Frontal cortex (tissue), 3 donors: ENCODE measurements at regions not wholly inside any gene's neighbourhood (a gene's known extent, or its start where the extent isn't known, plus 50 kb on each side); places are given as distances from the start of the nearest gene placed in this dataset.

Experiments used
- DNase-seq, 2 donors: peaks; one replicate each; pipeline ENCODE4 v3.0.0; 2012; ENCODE audit warnings: low spot score in 2 of 2
- FAIRE-seq: peaks from 2 replicates; lab custom pipeline; 2012; peaks lifted over from hg19 to GRCh38; lab: Jason Lieb, UNC
- donor health status: control.
- donor health status: control.
- donor health status: control.

DNA sequence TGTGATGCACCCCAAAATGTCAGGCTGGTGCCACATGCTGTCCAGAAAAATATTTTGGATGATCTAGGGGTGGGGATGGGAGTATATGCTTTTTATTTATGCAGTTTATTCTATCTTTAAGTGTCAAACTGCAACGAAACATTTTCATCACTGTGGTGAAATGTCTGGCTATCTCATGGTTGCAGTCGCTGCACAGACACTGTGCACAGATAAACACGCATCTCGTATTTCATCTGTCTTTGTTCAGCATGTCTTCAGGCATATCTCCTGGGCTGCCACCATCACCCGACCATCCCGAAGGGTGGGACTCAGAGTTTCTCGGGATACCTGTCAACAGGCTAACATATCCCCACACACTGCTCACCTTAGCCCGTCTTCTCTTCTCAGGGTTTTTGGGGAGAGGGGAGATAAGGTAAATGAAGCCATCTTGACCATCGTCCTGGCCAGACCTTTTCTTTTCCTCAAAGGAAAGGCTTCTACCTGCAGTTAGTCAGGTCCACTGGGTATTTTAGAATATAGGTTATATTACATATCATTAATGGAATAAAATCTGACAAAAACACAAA lies 80.7 kb upstream of the NABP1 start:
- FAIRE-seq = no peak

DNA sequence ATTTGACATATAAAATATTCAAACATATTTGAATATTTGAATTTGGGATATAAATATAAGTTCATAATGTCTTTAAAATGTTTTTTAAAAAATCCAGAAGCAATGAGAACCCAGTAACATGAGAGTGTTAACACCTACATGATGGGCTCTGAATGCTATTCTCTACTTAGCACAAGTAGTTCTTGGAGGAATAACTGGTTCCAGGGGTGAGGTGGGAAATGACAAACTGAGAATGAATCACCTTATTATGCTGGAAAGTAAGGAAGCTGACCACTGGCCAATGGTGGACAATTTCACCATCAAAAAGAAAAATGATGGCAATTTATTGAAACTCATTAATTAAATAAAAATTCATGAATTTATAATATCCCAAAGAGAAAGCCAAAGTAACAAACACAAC lies 79.6 kb upstream of the NABP1 start:
- DNase-seq (no peak), FAIRE-seq (no peak)

More for the DNA sequence above, 80.7 kb upstream of the NABP1 start:
- no peak for DNase-seq

DNA sequence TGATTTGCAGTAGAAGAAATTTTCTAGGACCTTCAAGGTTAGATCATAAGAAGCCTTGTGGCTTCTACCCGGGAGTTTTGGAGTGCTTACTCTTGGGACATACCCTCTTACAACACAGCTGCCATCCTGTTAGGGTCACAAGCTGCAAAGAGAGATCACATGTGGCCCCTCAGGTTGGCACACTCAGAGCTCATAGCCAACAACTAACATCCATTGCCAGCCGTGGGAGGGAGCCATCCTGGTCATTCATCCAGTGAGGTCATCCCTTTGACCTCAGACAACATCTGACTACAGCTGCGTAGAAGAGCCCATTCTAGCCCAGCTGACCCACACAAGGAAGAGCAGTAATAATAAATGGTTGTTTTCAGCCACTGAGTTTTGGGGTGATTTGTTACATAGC lies 76.9 kb upstream of the NABP1 start:
- FAIRE-seq = no peak
- no peak for DNase-seq

DNA sequence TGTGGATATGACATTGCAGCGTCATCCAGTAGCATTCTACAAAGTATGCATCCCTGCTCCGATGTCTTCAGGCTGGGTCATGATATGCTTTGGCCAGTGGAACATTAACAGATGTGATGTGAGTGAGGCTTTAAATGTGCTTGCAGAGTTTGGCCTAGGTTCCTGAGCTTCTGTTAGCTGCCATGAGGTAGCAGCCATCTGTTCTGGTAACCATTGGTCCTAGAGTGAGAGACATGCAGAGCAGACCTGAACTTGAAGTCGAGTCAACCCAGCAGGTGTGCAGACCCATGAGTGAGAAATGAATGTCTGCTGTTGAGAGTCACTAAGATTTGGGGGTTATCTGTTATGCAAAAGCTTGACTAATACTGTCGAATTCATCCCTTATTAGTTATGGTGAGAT lies 73.8 kb upstream of the NABP1 start:
- FAIRE-seq (no peak), DNase-seq (no peak)

DNA sequence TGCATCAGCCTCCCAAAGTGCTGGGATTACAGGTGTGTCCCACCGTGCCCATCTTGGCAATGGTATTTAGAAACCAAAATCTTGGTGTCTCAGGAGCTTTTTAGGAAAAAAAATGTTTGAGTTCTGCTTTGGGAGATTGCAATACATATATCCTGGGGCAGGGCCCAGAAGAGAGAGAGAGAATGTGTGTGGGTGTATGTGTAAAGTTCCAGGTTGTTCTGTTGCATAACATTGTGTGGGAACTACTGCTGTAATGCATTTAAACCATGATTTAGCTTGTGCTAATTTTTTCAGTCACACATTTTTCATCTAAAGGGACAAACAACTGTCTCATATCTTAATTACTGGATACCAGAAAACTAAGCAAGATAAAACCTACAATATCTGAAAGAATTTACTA lies 70.8 kb upstream of the NABP1 start:
- DNase-seq = no peak

DNA sequence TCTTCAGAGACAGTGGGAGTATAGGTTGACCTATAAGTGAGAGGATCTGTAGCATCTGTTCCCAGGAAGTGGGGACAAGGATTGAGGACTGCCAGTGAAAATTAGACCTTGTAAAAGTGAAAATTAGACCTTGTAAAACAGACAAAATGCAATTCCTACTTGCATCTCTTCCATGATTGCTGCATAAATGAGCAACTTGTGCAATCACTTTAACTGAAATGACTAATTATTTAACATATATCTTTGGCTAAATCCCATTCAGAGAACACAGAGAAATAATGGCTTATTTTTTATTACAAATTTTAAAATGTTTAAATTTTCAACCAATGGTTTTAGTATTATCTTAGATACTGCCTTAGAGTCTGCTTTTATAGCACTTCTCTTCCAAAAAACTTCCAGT lies 67.2 kb upstream of the NABP1 start:
- DNase-seq = no peak
- FAIRE-seq = no peak

More for the DNA sequence above, 70.8 kb upstream of the NABP1 start:
- no peak for FAIRE-seq

DNA sequence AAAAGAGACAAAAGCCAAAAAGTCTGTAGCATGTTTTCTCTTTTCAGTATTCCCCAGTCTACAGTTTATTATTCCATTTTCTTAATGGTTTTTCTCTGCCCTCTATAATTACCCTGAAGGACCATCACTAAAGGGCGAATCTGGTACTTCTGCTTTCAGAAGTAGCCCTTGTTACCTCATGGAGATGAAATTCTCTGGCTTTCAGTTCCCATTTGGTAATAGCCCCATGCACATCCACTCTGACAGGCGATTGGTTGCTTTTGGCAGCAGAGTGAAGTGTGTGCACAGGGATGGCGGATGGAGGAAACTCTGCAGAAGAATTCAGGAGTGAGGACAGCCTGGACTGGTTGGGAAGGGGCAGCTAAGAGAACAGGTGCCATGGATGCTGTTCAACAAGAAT lies 66.3 kb upstream of the NABP1 start:
- DNase-seq (no peak), FAIRE-seq (no peak)

DNA sequence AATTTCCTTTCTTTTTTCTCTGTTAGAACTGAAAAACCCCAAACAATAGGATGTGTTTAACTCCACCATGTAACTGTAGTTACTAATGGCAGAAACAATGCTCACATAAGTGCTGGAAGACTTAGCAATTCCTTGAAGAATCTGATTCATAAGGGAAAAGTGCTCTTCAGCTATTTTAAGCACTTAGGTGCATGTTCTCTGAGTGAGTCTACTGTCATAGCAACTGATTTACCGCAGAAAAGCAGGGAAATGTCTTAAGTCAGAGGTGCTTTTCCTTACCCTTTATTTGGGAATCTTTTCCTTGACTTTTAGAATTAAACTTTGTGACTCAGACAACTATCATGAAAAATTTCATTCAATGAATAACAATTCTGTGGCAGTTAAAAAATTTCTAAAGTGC lies 65.4 kb upstream of the NABP1 start:
- FAIRE-seq (no peak), DNase-seq (no peak)

DNA sequence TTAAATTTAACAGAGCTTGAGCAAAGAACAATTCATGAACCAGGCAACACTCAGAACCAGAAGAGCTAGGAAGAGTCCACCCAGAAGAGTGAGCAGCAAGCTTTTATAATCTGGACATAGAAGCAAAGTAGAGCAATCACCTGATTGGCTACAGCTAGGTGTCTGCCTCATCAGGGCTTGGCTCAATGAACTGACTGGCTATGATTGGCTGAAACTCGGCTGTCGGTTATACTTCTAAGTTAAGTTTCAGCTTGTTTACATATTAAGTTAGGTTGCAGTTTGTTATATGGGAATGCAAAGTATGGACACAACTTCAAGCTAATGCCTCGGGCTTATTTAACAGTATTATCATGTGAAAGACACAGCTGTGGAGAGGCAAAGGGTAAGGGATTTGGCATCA lies 63.2 kb upstream of the NABP1 start:
- no peak for FAIRE-seq
- no peak for DNase-seq

DNA sequence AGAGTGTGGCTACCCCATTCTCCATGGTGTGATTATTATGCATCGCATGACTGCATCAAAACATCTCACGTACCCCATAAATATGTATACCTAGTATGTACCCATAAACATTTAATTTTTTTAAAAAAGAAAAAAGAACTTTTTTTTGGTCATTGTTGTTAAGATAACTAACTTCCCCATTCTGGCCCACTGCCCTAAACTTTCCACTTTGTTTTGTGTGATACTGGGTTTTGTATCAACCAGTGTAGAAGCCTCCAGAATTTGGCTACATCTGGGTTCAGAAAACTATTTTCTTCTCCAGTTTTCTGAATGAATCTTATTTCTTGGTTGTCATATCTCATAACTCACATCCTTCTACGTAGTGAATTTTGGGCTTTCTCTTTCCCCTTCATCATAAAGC lies 62.3 kb upstream of the NABP1 start:
- no peak for DNase-seq
- FAIRE-seq = no peak

DNA sequence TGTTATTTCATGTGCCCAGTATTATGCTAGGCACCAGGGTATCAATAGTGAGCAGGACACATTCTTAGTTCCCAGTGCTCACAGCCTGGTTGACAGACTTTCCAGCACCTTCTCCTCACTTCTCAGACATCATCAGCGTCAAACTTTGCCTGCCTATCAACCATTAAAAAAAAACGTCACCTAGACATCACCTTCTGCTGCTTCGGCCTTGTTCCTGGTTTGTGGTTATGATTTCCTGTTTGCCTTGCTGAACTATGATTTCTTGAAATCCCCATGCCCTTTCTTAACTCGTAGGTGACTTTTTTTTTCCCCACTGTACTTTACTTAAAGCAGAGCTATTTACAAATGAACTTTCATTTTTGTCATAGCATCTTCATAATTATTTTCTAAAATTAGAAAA lies 60.4 kb upstream of the NABP1 start:
- DNase-seq (no peak), FAIRE-seq (no peak)

DNA sequence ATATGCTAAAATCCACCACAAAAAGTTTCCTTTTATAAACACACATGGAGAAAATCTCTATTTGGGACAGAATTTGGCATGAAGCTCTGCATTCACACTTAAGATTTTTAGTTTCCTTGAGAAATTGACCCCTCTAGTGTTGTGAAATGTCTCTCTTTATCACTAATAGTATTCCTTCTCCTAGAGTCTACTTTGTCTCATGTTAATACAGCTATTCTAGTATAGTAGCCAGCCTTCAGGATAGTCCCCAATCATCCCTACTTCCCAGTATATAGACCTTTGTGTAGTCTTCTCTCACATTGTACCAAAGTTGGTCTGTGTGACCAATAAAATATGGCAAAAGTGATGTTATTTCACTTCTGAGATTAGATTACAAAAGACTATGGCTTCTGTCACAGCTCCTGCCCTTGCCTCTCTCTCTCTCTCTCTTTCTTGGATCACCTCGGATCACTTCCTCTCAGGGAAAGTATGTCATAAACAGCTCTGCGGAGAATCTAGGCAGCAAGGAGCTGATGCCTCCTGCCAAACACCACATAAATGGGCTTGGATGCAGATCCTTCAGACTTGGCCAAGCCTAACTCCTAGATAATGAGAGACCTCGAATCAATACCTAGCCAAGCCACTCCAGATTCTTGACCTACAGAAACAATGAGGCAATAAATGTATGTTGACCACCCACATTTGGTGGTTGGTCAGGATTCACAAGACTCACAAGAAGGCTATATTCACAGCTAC lies 59.7 kb upstream of the NABP1 start:
- FAIRE-seq (no peak), DNase-seq (no peak)

DNA sequence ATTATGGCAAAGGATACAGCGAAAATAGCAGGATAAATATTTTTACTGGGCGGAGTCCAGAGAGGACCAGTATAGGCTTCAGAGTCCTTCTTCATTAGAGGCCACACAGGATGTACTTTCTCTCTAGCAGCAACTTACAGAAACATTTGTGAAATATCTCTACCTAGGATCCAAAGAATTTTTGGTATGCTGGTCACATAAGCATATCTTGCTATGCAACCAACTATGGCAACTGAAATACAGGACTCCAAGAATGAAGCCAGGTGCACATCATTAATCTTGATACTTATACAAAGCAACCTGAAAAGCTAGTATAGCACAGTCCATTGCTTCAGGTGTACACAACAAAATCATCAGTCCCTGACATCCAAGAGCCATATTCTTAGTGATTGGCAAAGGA lies 59.1 kb upstream of the NABP1 start:
- no peak for DNase-seq
- no peak for FAIRE-seq

DNA sequence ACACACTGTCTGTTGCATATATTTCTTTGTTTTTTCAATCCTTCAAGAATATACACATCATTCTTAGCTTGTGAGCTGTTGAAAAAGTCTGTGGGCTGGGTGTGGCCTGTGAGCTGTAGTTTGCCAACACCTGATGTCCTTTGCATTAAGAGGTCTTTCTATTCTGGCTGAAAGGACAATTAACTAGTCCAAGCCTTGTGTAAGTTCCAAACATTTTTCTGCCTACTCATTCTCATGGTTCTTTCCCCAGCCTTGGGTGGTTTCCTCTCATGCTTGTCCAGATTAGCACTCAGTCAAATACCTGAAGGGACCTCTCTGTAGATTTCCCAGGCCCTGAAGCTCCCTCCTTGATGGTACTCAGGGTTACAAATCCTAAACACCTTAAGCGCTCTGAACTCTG lies 57.8 kb upstream of the NABP1 start:
- DNase-seq (no peak), FAIRE-seq (no peak)

DNA sequence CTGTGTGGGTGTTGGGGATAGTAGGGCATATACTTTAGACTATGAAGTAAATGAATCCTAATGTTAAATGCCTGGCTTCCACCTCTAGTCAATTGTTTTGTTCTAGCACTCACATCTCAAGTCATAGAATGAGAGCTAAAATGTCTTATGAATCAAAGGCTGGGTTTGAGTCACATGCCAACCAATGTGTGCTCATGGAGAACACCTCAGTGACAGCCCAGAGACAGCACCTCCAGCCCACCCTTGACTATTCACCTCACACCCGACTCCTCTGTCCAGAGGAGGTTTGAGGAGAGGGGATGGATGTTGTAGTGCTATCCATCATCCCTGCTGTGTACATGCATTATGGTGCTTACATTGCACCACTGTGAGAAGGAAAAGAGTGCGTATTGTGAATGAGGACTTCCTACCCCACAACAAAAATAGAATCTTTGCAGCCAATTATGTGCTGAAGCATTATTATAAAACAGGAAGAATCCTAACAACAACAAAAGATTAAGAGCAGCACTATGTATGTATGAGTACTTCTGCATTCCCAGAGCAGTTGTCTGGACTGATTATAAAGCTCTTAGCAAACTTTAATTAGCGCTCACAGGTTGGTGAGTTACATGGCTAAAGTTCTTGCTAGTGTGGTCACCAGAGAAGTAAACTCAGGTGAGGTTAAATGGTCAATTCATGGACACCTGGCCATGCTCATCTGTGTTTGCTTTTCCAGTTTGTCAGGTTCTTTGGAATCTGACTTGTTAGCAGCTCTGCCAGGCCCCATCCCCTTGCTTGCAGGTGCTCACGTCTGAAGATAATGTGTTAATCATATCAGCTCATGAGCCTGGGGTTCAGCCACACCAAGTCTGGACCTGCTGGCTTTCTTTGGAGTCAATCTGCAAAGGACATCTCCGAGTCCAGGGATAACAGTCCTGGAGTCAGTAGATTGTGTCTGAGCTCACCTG lies 55.3 kb upstream of the NABP1 start:
- FAIRE-seq (no peak), DNase-seq (no peak)

DNA sequence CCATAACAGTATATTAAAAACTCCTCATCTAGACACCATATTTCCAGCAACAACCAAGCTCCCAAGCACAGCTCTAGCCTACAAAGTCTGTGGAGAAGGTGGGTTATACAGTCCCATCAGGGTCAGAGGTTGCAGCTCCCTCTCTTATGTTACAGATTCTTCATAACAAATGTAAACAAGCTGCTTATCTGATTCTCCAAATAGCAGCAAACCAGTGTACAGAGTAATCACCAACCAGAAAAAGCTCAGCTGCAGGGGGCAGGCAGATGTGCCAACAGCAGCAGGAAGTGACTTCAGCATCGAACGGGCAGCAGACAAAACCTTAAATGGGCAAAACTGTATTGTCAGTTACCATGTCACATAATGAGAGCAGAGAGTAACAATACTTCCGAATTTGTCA lies 52.9 kb upstream of the NABP1 start:
- FAIRE-seq (no peak), DNase-seq (no peak)

DNA sequence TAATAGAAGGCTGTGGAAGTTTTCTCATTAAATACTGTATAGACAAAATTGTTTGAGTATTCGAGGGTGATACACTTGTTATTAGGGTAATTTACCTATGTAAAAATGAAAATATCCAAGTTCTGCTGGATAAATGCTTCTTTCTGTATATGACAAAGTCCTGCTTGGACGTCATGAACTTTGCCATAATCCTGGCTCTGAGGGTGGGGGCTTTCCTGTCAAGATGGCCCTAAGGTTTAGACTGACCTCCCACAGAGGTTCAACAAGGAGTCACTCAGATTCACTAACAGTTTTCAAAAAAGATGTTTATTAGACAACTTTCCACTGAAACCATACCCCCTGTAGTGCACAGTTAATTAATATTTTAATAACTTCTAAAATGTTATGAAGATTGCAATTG lies 52.5 kb upstream of the NABP1 start:
- no peak for FAIRE-seq
- no peak for DNase-seq

DNA sequence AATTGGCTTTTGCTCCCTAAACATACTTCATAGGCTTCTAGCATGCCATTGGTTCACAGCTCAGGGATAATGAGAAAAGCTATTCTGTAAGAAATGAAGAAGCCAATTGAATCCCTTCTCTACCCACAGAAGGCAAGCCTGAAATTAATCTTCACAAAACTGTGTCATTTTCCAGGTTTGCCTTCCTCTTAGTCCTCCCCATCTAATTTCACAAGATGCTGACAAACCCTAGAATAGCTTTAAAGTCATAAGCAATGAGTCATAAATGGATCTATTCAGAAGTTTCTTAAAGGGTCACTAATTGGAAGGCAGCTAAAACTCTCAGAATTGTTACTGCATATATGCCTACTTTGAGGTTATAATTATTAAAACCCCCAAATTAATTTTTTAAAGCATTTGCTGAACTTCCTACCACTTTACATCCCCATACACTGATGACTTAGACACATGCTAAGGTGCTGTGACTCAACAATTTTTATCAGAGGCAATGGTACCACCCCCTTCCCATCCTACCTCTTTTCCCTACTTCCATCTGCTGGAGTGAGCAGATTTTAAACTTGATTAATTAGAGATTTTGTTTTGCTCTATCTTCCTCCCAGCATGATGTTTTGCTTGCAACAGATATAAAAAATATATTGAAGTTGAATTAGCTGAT lies 51.3 kb upstream of the NABP1 start:
- no peak for DNase-seq
- no peak for FAIRE-seq

DNA sequence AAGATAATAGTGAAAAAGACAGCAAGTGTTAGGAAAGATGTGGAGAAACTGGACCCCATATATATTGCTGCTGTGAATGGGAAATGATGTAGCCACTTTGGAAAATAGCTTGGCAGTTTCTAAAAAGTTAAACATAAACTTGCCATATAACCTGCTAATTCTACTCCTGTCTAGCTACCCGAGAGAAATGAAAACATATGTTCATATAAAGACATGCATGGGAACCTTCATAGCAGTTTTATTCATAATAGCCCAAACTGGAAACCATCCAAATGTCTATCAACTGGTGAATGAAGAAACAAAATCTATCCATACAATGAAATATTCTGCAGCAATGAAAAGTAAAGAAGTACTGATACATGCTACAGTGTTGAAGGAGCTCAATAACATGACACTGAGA lies 50.4 kb upstream of the NABP1 start:
- FAIRE-seq = no peak
- no peak for DNase-seq
